HG02623 (cell line): ENCODE measurements at regions not wholly inside any gene's neighbourhood (a gene's known extent, or its start where the extent isn't known, plus 50 kb on each side); places are given as distances from the start of the nearest gene placed in this dataset.
"Not testable (repeated sequence)": the region's sequence is repeated elsewhere in the genome, so short reads cannot be mapped to it uniquely, and the experiment has no call there.

Experiments used
- ATAC-seq: cut with Tn5 transposase; IDR thresholded peaks from one replicate; pipeline ENCODE4 v1.9.1; 2021; ENCODE audit warnings: moderate library complexity; ENCODE audit not compliant: unreplicated experiment

DNA sequence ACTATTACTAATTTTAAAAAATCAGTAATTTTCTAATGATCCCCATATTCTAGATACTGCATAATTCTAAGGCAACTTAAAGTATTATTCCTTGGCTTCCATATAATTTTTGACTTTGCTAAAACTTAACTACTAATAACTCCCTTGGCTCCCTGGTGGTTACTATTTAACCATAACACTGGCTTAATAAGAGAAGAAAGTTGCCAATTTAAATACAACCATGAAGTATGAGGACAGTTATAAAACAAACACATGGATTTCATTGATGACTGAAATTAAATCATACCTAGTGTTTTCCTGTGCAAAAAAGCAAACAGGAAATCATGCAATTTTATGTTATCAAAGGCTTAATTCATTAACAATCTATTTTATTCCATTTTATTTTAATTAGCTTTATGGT is 1073.9 kb downstream of the GRM8 start:
- ATAC-seq, result no peak

DNA sequence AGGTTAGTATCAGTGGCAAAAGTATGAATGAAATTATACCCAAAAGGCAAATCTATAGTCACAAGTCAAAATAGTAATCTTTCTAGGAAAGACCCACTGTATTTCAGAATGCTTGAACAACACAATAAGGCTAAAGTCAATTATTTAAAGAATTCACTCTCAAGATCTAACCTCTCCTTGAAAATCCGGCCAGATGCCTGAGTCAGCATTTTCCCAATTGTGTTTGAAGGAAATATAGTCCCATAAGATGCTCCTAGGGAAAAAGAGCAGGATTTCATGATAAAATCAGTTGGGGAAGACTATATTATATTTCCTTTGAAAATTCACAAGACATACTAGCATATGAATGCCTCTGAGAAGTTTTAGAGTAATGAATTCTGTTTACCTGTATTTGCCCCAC is 1075.0 kb downstream of the GRM8 start:
- ATAC-seq, result no peak

DNA sequence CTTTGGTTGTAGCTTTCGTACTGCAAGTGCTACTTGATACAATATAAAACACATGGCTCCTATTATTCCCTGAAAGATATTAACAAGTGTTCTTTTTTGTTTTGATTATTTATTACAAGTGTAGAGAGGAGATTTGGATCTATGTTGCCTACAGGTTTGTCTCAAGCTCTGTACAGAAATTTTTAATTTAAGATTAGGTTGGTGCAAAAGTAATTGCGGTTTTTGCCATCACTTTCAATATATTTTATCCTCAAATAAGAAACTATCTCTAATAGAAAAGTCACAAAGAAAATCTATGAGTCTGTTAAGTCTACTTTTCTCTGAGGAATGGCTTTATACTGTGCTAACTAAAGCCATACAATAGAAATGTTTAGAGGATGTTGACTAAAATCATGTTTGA is 1086.1 kb downstream of the GRM8 start:
- no peak for ATAC-seq

DNA sequence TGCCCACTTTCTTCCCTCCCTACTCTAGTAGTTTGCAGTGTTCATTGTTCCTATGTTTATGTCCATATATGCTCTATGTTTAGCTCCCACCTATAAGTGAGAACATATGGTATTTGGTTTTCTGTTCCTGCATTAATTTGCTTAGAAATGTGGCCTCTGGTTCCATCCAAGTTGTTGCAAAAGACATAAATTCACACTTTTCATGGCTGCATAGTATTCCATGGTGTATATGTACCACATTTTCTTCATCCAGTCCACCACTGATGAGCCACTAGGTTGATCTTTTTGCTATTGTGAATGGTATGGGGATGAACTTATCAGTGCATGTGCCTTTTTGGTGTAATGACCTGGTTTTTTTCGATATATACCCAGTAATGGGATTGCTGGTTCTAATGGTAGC is 1089.1 kb downstream of the GRM8 start:
- no peak for ATAC-seq

DNA sequence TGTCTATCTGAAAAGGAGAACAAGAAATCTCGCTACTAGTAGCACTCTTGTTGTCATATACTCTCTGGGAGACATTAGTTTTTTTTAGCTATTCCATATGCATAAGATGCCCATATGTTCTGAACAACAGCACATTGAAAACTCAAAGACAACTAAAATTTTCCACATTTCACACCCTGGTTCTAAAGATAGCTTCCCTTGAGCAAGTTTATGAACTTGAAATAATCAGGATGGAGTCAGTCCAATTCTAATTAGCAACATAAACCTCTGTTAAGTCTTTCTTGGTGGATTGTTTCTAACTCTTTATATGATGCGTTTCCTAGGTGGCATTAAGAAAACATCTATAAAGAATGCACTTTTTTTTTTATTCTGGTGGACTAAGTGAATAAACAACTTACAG is 1095.3 kb downstream of the GRM8 start:
- ATAC-seq, result no peak

DNA sequence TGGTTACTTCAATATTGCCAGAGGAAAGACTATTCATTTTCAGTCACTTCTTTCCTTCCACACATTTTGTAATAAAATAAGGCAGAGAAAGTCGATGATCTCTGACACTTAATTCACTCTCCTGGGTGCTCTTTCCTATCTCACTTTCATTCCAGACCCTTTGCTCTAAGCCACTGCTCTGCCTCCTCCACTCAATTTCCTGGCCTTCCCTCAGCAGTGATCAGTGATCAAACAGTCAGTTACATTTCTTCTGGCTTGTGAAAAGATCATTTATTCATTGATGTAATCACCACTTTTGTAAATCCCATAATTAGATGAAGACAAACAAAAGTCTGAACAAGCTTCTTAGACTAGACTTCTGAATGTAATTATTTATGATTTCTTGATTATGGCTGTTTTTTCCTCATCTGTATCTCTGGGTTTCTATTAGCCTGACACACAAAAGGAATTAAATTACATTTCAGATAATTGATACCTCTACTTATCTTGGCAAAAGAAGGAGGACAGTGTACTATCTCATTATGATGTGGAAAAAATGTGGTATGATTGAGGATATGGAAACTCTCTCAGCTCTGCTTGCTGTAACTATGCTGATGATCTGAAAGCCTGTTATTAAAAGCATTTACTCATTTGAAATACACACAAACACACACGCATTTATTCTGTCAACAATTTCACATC is 1102.3 kb downstream of the GRM8 start:
- no peak for ATAC-seq

DNA sequence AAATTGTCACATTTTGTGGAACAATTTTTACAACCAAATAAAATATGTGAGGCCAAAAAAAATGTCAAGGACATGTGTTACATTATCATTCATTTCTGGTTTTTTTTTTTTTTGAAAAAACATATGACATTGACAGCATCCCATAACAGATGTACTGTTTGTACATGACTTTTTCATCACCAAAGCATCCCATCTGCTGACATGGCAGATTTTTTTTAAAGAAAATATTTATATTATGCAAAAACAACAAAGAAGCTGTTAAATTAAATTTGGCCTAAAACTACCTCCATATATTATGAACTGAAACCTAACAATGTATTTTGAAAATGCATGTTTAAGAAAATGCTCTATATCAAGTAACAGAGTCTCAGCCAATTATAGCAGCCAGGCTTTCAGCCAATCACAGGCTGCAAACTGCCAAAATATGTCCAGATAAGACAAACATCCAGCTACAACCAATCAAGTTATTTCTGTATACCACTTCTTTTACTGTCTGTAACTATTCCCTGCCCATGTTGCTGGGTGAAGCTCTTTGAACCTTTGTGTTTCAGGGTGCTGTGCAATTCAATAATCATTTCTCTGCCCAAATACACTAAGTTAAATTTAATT is 1111.8 kb downstream of the GRM8 start:
- ATAC-seq, result no peak

DNA sequence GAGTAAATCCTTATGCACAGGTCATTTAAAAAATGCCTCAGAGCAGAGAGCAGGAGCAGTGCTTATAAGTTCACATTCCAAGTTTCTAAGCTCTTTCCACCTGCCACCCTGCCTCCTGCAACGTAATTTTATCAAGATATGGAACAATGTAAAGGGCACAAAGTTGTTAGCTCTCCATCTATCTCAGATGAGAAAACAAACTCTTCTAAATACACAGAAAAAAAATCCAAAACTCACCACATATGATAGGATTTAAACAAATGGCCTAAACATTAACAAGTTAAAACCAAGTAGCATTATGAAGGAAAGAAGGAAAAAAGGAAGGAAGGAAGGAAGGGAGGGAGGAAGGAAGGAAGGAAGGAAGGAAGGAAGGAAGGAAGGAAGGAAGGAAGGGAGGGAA is 1132.8 kb downstream of the GRM8 start:
- no peak for ATAC-seq

DNA sequence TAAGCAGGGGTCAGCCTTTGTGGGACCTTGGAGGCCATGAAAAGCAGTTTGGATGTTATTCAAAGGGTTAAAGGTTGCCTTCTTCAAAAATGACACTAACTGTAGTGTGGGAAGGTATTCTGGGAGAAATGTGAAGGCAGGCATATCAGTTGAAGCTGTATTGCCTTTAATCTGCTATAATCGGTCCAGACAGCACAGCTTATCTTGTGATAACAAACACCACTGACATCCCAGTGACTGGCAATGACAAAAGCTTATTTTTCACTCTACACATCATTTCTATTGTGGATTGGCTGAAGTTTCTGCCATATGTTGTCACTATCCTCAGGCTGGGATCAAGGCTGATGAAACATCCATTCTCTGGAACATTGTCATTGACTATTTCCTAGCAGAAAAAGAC is 1149.2 kb downstream of the GRM8 start:
- ATAC-seq, result no peak

DNA sequence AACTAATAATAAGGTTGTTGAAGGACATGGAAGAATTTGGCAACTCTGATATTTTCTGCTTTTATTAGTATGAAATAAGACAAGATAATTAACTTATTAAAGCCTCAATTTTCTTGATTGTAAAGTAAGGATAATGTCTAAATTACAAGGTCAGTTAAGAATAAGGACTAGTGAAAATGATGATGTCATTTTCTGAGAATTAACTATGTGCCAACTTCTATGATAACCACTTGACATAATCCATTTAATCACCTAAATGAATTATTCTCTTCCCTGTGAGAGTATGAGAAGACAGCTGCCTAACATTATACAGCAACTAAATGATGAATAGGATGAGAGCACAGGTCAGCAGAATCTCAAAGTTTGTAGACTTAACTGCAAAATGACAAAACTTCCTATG is 1153.4 kb upstream of the POT1 start:
- ATAC-seq, result no peak

DNA sequence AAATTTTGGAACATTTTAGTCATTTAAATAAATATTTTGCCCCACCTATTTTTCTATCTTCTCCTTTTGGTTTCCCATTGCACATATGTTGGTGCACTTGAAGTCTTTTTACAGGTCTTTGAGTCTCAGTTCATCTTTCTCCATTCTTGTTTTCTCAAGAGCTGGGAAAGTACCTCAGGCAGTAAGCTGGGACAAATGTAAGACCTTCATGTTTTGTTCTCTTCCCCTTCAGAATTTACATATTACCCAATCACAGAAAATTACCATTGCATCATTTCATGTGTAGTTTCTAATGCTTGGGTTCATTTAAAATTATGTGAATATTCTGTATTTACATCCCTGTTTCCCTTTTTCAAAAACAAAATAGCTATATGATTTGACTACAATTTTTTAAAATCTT is 1150.0 kb upstream of the POT1 start:
- ATAC-seq, result no peak

DNA sequence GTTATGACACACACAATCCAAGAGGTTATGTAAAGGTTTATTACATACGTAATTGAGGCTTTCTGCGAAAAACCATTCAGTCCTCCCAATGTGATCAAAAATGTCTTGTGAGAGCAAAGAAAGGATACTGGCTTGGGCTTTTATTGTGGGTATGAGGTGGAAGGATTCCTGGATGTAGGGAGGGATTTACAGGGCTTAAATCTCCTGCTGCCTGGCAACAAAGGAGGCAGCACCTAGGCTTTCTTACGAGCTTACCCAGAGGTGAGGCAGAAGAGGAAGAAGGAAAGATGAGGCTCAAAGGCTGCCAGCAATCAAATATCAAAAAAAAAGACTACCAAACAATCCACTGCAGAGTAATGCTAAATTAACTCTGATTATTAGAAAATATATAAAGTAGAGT is 1149.5 kb upstream of the POT1 start:
- ATAC-seq, result no peak

DNA sequence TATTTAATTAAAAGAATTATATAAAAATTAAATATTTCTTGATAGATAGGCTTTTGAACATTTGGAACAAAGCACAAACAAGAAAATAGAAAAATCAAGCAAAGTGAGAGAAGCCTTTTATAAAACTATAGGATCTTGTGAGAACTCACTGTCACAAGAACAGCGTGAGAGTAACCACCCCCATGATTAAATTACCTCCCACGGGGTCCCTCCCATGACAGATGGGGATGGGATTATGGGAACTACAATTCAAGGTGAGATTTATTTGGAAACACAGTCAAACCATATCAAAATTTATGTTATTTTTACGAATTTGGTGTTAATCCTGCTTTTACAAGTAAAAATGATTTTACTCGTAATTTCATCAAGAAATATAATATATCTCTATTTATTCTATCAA is 1136.1 kb upstream of the POT1 start:
- ATAC-seq, result no peak

DNA sequence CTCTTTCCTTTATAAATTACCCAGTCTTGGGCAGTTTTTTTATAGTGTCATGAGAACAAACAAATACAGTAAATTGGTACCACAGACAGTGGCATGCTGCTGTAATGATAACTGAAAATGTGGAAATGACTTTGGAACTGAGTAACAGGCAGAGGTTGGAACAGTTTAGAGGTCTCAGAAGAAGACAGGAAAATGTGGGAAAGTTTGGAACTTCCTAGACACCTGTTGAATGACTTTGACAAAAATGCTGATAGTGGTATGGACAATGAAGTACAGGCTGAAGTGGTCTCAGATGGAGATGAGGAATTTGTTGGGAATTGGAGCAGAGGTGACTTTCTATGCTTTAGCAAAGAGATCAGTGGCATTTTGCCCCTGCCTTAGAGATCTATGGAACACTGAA is 1128.4 kb upstream of the POT1 start:
- no peak for ATAC-seq

DNA sequence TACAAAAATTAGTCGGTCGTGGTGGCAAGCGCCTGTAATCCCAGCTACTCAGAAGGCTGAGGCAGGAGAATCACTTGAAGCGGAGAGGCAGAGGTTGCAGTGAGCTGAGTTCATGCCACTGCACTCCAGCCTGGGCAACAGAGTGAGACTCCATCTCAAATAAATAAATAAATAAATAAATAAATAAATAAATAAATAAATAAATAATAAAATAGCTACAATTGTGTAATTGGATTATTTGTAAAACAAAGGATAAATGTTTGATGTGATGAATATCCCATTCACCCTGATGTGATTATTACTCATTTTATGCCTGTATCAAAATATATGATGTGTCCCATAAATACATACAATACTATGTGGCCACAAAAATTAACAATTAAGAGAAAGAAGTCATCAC is 1127.0 kb upstream of the POT1 start:
- not testable (repeated sequence) for ATAC-seq

DNA sequence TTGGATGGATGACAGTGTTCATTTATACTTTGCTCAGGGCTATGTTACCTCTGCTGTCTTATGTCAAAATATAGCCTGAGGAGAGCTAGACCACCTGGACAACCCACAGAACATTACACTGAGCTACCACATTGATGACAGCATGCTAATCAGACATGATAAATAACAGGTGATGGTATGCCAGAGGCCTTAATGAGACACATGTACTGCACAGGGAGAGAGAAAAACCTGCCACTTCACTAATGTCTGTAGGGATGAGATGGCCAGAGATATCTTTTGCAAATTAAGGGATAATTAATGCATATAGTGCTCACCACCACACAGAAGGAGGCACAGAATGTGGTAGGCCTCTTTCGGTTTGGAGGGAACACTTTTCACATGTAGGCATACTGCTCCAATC is 1122.6 kb upstream of the POT1 start:
- ATAC-seq, result no peak

DNA sequence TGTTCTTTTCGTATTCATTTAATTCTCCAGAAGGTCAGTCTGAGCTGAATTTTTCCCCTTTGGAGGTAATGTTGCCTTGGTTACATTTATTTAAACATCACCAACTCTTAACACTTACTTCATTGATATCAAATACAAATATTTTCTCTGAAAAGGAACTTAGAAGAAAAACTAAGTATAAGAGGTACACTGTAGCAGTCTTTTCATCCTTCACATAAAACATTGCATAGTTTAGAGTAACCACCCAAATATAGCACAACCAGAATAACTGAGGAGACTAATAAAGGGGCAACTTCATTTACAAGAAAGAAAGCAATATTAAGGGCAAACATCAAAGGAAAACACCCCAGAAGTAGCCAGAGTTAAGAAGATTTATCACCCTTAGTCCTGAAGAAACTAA is 1115.0 kb upstream of the POT1 start:
- no peak for ATAC-seq

DNA sequence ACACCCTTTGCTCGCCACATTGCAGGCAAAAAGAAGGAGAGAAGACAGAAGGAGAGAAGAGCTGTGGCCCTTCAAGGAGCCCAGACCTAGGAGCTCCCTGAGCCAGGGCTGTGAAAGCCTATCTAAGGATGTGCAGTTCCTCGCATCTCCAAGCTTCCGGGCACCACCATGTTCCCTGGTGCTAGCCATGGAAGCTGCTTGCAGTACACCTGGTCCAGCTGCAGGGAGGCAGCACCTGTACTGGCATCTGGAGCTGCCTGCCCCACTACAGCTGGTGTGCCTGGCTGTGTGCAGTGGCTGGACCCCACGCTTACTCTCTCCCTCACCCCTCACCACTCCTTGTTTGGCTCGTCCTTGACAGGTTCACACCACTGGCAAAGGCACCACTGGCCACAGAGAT is 1111.8 kb upstream of the POT1 start:
- no peak for ATAC-seq

DNA sequence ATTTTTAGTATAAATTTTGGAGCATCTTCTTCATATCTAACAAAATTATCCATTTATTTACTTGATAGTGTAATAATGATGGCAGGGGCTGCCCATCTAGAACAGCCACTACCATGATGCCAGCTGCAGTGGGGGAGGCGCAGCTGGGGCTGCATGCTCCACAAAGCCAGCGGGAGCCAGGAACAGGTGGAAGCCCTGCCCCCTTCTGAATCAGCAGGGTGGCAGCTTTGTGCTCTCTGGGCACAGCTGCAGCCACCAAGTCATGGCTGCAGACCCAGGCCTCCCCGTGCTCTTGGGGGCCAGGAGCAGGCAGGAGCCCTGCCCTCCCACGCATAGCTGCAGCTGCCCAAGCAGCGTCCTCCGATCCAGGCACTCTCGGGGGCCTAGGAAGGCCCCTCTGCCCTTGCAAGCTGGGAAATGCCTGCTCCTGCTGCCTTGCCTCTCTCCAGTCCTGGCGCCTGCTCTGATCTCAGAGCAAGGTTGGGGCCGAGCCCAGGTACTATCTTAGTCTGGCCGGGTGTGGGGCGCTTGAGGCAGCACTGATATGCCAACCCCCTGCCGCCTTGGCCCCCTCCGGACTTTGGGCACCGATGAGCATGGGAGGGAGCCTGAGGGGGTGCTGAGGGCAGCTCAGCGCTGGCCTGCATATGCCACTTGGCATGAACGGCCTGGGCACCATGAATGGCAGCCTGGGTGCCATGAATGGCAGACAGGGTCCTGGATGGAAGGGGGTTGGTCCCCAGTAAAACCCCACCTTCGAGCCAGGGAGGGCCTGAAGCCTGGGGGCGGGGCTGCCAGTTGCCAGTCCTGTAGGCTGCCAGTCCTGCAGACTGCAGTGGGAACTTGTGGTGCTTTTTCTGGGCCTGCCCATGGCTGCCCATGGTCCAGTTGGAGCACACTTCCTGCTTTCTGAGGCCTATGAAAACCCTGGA is 1110.8 kb upstream of the POT1 start:
- ATAC-seq, result no peak

DNA sequence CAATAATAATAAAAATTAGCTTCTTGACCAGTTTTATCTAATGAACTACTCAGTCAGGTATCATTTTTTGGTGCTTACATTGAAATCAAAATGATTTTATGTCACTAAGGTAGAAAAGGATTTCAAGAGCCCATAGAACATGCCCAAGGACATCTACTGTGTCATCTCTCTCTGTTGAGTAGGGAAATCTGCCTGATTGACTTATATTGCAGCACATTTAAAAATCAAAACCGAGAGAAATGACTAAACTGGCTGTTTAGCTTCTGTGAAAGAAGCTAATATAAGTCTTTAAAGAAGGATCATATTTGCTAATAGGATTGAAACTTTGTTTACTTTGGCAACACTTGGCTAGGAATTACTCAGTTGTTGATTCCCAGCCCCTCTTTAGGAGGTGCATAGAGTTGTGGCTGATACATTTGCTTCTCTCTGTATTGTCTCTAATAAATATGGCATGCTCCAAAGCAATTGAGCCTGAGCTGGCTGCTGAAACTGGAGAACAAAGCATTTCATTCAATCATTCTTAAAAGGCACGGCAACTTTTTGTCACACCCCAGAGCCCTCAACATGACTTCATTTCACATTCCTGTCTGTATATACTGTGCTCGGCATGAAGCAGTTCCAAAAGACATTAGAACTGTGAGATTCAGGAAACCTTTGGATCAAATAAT is 1096.9 kb upstream of the POT1 start:
- no peak for ATAC-seq

DNA sequence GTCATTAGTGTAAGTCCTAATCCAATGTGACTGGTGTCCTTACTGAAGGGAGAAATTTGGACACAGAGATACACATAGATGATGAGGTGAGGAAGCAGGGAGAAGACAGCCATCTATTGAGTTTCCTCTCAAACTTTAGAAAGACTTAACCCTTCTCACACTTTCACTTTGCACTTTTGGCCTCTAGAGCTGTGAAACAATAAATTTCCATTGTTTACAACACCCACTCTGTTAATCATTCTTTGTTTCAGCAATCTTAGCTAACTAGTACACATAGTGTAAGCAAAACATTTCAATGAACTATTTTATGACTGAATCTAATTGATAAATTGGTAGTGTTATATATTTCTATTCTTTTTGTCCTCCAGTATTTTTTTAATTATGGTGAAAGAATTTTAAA is 1092.8 kb upstream of the POT1 start:
- no peak for ATAC-seq

DNA sequence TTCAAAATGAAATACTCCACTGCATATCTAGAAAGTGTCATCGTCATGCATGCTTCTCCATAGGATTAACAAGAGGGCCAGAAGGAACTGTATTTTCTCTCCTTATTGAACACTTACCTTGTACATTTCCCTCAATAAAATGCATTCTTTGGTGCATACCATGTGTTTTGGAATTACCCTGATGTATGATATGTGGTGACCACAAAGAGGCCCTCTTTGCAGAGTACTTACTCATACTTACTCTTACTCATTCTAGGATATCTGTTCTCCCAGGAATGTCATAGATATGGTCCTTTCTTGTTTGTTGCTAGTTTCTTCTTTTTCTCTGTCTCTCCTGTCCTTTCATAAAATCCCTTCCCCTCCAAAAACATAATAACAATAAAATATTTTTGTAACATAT is 1087.1 kb upstream of the POT1 start:
- ATAC-seq, result no peak
